ENCODE measurements at regions not wholly inside any gene's neighbourhood (a gene's known extent, or its start where the extent isn't known, plus 50 kb on each side); places are given as distances from the start of the nearest gene placed in this dataset.
A peak's percentile ranks its signal among the peaks of the same experiment; 100 is the strongest.

DNA sequence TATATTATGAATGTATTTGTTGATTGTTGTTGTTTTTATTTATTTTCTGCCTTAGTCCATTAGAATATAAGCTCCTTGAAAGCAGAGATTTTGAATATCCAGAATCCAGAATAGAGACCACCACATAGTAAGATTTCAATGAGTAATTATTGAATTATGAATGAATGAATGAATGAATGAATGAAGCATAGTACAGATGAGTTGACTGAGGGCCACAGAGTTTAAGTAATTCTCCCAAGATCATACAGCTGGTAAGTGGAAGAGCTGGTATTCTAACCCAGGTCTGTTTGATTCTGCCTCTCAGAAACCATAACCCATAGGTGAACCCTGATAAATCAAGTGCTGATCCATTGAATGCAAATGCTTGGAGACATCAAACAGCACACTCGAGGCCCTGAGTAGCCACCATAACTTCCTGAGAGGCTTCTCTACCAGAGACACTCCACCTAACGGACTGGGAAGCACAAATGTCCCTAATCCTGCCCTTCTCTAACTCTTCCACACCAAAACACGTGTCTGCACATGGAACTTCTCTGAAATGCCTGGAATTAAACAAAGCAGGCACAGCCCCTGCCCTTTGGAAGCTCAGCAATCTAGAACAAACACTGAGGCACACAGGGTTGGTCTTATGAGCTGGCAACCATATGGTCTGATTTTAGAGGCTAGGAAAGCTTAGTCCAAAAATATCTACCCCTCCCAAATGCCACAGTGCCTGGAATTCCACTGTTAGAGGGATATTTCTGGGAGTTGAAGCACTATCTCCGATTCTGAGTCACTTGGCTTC is 190.1 kb downstream of the FOXO1 start:
- DNase-seq (ENCODE audit: low spot score) = peak; percentile 77

DNA sequence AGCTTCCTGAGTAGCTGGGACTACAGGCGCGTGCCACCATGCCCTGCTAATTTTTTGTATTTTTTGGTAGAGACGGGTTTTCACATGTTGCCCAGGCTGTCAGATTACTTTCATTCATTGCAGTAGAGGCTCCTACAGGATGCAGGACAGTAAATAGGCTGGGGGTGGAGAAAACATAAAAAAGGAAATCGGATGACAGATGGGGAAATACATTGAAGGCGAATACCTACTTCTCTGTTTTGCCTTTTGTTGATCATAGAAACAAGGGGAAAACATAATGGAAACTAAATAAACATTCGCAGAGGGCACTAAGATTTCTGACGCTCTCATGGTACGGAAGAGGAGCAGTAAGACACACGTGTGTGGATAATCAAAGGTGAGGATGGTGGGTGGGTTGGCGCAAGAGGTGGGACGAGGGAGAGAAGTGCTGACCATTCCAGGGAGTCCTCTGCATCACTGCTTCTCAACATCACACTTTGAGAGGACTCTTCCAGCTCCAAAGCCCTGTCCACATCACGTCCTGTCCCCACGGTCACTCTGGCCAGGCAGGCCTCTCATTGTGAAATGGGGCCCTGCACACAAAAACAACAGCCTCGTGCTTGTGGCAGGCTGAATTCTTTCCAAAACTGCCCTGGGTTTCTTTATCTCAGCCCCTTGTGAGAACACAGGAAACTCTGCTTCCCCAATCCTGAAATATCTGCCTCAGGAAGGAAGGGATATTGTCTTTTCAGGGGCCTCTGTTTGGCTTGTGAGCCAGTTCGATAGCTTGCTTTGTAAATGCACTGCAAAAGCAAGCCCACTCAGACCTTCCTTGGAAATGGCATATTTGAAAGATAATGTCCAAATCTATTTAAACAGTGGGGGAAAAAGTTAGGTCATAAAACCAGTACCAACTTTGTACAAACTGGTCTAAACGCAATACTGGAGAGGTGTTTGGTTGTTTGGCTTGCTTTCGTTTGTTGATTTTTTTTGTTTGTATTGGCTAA is 188.5 kb downstream of the FOXO1 start:
- DNase-seq (ENCODE audit: low spot score) = peak; percentile 29

DNA sequence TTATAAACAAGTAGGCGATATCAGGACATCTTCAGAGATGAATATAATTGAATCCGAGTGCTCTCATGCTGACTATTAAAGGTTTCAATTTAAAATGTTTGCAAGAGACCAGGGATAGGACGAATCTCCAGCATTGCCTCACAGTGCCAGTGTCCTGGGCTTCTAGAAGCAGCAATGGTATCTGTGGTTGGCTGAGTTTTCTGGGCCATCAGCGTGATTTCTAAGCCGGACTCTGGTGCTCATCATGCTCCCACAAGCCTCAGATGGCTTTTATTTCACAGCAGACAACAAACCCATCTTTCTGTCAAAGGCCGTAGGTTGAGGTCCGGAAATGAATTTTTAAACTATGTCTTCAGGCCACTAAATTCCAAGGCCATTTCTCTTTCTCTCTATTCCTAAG is 187.7 kb downstream of the FOXO1 start:
- no peak for DNase-seq (ENCODE audit: low spot score)

DNA sequence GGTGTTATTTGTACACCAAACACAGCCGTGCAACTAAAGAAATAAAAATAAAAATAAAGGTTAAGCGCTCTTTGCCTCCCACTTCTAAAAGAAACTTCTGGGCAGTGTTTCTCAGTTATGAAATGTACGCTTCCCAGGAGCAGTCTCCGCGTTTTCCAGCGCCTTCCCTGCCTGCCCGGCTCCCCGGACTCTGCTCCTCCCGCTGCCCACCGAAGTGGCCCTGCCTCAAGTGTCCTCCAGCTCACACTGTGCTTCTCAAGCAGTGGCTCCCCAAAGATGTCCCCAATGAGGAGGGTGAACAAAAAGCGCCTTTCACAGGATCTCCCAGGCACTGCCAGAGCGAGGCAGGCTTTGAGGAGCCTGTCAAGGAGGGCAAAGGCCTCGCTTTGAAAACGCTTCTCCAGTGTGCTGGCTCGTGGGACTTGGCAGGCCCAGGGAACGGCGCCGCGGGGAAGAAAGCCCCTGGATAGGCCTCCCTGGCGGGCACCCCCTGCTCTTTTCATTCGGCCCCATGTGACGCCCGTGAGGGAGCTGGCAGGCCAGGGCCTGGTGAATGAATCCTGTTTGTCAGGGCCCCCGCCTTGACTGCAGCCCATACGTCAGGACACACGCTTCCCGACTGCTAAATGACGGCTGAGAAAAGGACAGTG is 187.1 kb downstream of the FOXO1 start:
- DNase-seq (ENCODE audit: low spot score) = no peak

DNA sequence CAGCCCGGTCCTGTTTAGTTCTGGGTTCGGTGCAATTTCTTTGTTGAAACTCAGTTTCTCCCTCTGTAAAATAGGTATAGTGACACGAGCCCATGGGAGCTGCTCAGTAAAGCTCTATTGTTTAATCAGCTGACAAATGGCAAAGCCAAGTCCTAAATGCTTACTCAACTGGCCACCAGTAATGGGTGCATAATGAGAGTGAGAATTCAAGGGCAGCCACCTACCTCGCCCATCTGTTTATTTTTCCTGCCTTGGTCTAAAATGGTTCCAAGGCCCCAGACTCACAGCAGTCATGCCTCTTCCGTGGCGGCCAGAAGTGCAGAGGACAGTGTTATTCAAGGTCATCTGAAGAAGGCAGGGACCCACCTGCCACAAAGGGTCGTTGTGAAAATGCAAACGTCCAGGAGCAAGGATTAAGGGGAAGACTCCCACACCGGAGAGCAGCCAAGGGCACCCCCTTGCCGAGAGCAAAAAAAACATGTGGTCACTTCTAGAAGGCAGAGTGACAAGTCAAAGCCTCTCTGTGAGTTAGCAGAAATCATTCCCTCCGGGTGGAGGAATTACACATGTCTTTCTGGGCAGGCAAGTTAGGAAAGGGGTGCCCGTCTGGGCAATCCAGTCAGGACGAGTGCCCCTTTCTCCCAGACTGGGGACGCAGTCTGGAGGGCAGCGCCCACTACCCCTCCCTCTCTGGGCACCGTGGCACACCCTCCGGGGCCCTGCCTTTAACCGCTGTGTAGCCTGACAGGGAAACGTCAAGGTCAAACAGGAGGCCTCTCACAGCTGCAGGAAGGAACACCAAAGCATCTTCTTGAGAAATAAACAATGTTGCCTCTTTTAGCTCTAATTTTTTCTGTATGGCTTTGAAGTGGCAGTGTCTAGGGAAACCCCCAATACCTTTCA is 186.2 kb downstream of the FOXO1 start:
- no peak for DNase-seq (ENCODE audit: low spot score)

DNA sequence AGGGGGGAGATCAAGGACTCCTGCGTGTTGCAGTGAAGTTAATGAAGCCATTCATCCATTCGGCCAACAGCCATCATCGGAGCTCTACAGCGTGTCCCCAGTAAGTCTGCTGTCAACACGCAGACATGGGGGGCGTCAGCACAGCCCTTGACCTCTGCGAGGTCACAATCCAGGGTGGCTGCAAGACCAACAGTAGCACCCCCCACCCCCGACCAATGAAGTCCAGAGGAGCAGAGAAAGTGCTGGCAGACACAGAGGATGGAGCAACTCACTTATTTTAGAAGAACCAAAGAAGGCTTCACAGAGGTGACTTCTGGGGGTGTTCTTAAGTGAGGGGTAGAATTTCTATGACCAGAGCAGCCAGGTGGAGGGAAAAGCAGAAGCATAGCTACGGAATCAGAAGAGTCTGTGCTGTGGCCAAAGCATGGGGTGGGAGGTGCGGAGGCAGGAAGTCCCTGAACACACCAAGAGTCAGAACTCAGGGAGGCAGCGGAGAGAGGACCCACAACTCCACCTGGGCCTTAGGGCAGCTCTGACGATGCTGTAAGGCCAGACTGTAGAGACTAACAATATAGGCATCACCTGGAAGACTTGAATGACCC is 185.4 kb downstream of the FOXO1 start:
- no peak for DNase-seq (ENCODE audit: low spot score)

DNA sequence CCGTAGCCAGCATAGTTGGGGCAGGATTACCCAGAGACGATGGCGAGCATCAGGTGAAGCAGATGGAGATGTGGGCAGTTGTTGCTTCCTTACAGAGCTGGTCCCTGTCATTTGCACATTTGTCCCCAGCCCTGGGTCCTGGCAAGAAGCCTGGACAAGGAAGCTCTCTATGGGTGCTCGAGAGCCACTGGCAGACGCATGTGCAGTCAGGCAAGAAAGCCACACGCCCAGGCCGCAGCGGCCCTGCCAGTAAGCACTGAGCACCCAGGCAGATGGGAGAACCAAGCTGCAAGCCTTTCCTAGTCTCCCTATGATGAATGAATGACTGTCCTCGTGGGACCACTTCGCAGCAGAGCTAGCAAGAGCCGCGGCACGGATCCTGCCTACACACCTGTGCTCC is 182.8 kb downstream of the FOXO1 start:
- no peak for DNase-seq (ENCODE audit: low spot score)

DNA sequence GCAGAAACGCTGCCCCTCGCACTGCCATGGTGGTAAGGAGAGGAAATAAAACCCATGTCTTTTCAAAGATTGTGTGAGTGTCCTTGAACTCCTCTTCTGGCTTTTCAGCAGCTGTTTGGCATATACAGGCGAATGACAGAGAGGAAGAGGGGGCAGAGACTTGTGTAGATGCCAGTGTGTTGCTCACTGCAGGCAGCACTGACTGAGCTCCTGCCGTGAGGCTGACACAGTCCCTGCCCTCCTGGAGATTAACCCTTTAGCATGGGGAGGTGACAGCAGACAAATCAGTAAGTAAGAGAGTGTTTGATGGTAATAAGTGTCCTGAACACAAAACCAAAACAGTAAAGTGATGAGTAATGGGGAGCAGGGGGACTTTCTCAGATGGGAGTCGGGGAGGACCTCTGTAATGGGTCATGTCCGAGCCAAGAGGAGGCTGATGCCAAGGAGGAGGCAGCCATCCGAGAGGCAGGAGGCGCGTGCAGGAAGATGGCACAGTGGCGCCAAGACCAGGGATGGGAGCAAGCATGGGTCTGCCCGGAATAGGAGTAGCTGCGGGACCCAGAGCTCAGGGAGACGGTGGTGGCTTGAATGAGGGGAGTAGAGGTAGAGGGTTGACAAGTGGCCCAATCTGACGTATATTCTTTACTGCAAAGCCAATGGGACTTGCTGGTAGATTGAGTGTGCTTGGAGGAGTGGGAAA is 182.2 kb downstream of the FOXO1 start:
- no peak for DNase-seq (ENCODE audit: low spot score)

DNA sequence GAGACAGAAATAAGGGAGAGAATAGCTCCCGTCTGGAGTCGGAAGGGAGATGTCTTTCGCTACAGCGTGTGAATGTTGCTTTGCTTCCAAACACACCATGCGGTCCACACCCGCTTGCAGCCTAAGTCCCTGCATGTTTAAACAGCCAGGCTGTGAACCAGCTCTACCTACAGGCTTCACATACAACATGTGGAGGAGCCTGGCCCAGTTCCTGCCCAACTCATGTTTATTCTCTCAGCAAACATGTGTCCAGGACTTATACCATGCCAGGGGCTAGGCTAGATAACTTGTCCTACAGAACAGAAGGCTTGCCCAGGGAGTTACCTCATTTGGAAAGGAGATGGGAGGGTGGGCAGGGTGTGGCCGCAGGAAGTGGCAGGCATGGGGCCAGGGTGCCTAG is 181.5 kb downstream of the FOXO1 start:
- DNase-seq (ENCODE audit: low spot score) = no peak

DNA sequence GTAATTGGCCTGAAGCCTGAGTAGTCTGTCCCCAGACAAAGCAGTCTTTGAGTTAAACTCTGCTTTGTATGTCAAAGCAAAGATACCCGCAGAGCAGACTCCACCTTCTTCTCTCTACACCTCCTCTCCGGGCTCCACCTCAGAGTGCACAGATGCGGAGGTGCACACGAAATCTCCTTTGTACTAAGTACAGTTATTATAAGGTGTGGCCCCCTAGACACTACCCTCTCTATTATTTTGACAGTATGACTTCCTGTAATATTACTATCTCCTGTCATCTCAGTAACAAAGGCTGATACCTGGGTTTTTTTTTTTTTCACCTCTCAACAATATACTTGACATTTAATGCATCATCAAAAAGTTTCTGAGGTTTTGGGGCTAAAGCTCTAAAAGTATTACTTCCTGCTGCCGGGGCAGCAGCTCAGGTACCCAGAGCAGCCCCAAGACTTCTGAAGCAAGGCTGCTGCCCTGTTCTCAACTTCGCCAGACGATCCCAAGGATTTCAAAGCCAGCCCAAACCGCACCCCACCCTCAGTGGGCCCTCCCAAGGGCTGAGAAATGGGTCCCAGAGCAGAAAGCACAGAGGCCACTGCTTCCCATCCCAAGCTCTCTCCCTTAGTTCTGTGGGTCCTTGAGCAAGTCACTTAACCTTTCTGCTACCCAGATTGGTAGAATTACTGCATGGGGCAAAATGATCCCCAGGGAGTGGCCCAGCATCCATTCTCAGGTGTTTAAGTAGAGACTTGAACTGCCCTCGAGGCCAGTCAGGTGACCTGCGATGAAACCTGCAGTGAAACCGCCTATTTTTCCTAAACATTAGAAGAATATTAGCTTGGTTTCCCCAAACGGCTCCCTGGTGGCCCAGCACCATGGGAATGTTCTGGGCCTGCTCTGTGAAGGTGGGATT is 180.6 kb downstream of the FOXO1 start:
- DNase-seq (ENCODE audit: low spot score) = no peak

DNA sequence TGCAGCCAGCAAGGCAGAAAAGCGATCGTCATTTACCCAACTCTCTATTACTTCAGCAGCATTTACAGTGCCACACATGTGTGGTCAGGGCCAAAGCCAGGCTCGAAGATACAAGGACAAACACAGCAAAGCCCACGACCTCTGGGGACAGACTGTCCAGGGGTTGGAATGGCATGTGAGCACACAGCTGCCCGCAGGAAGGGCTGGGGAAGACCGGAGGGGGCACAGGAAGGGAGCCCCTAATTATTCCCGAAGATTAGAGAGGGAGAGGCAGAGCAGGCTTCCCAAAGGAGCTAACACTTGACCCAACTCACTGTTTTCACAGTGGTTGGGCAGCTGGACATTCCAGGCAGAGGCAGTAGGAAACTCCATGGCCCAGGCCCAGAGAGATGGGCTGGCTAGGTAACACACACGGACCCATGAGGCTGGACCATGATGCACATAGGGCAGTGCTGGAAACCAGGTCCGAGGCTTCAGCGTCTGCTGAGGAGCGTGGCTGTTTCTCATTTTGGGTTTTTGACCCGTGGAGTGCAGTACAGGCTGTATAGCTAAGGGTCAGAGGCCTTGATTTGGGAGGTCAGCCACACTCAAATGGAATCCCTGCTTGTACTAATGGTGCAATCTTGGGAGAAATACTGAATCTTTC is 179.8 kb downstream of the FOXO1 start:
- DNase-seq (ENCODE audit: low spot score) = no peak

DNA sequence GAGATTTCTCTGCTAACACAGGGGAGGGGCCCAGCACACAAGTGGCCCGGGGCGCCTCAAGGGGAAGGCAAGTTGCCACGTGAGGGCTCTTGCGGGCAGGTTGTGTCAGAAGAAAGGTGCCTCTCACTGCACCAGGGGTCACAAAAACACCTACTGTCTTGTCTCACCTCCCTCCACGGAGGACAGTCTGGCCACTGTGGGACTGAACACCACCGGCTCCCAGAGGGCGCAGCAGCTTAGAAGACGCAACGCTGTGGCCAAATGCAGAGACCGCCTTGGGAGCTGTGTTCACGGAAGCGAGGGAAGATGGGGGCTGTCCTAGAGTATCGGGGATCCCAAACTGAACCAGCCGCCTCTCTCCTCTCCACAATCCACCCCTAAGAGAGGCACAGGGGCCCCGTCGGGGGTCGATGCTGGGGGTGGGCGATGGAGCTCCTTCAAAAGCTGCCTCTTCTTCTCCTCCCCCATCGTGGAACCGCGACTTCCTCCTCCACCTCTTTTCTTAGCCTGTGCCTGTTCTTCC is 177.5 kb downstream of the FOXO1 start:
- DNase-seq (ENCODE audit: low spot score) = no peak

DNA sequence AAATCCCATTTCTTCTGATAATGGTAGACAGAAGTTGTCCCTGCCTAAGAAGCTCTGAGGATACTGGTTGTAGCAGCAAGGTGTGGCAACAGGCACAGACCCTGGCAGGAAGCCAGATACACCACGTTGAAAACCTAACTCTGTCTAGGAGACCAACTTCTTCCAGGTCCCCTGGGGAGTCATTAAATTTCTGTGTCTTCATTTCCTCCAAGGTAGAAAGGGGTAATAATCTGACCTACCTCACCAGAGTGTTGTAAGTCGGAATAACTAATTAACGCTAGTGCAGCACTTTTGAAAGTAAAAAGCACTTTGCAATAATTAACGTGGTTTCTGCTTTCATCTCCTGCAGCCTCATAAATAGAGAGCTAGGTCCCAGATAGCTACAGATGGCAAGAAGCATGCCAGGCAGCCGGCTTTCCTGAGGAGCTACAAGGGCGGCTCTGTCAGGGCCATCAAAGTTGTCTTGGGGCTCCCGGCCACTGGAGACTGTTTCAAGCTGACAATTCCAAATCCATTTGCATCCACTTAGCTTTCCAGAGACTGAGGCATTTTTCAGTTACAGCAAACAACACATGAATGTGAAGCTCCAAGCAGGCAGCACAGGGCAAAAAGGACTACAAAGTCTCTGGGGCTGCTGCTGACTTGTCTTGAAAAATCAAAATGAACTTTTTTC is 176.2 kb downstream of the FOXO1 start:
- DNase-seq (ENCODE audit: low spot score) = no peak

DNA sequence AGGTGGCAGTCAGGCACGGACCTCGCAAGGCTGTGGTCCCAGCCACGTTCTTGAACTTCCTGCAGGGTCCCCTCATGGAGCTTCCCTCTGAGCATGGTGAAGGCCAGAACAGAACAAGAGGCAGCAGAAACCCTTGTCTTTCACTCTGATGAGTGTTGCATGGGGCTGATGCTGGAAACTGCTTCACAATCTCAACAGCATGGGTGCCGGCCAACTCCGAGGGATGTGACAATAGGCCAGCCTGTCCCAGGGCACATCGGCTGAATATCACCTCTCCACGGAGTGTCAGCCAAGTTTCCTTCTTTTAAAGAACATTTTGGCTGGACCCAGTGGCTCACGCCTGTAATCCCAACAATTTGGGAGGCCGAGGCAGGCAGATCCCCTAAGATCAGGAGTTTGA is 173.9 kb downstream of the FOXO1 start:
- no peak for DNase-seq (ENCODE audit: low spot score)

DNA sequence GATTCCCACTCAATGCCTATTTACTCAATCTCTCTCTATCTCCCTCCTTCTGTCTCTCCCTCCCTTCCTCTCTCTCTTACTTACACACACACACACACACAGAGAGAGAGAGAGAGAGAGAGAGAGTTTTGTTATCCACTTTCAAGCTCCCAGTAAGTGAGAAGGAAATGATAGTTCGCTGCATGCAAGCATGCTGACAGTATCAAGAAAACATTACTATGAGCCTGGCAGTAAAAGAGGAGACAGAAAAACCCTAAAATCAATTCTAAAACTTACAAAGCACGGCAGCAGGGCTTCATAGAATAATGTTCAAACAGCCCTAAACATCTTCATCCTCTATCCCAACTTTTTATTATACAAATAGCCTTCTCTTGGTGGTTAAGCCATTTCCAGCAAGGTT is 171.9 kb downstream of the FOXO1 start:
- peak; percentile 73 for DNase-seq (ENCODE audit: low spot score)

DNA sequence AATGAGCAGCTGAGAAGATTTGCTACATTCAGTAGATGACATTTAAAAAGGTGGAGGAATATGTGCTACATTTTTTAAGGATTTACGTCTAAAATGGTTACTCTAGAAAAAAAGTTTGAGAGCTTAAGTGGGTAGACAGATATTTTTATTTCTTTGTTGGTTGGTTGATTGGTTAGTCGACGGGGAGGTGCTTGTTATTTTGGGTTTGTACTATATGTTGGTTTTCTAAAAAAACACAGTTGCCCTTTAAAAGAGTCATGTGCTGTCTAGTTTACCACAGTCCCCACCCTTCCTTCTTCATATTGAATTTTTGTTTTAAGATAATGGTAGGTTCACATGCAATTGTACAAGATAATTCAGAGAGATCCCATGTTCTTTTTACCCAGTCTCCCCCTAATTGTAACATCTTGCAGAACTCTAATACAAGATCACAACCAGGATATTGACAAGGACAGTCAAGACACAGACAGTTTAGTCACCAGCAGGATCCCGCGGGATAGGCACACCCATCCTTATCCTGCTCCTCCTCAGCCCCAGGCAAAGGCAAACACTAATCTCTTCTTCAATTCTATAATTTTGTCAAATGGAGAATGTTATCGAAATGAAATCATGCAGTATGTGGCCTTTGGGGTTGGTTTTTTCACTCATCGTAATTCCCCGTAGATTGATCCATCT is 171.4 kb downstream of the FOXO1 start:
- DNase-seq (ENCODE audit: low spot score) = no peak

DNA sequence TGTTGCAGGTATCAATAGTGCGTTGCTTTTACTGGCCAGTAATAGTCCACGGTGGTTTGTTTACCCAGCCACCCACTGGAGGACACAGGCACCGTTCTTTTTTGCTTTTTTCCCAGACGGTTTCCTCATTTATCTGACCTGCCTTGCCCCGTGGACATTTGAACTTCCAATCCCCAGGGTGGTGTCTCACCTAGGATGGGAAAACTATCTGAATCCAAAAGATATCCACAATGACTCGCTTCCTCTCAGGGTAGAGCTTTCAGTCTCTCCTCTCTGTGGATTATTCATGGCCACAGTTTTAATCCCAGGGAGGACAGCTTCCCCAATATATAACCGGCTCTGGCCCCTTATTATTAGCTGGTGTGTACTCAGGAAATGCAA is 170.8 kb downstream of the FOXO1 start:
- DNase-seq (ENCODE audit: low spot score) = no peak
